GM23338 (cell line): ENCODE measurements at regions not wholly inside any gene's neighbourhood (a gene's known extent, or its start where the extent isn't known, plus 50 kb on each side); places are given as distances from the start of the nearest gene placed in this dataset.
"Not testable (repeated sequence)": the region's sequence is repeated elsewhere in the genome, so short reads cannot be mapped to it uniquely, and the experiment has no call there.

ENCODE experiments used
- ATAC-seq: fragments of 200-7000 bp; cut with Tn5 transposase; 3 replicates; pipeline ENCODE4 v1.9.1; 2020
- DNase-seq: peaks from one replicate; pipeline ENCODE4 v3.0.0-alpha.2; 2015; ENCODE audit warnings: low spot score
- H2AFZ ChIP-seq: fragments of 200-600 bp; sonication (generic); 2 replicates; pipeline ENCODE4 v1.8.0; 2016; ENCODE audit warnings: antibody characterized with exemption, mild to moderate bottlenecking, moderate library complexity
- H3F3A ChIP-seq: fragments of 200-600 bp; sonication (generic); replicated peaks from 2 replicates; pipeline ENCODE4 v1.8.0; 2017; ENCODE audit warnings: antibody characterized with exemption, mixed run types, low read depth
- H3K27ac ChIP-seq: fragments of 200-600 bp; sonication (generic); 2 replicates; pipeline ENCODE4 v1.6.1; 2016; ENCODE audit warnings: low read depth
- H3K27me3 ChIP-seq: fragments of 200-600 bp; sonication (generic); 2 replicates; pipeline ENCODE4 v1.8.0; 2016; ENCODE audit warnings: mild to moderate bottlenecking, mixed run types, moderate library complexity; ENCODE audit not compliant: insufficient read depth
- H3K36me3 ChIP-seq: fragments of 200-600 bp; sonication (generic); 2 replicates; pipeline ENCODE4 v1.8.0; 2016; ENCODE audit warnings: mild to moderate bottlenecking; ENCODE audit not compliant: insufficient read depth
- H3K4me1 ChIP-seq: fragments of 200-600 bp; sonication (generic); 2 replicates; pipeline ENCODE4 v1.8.0; 2016; ENCODE audit warnings: mild to moderate bottlenecking, moderate library complexity; ENCODE audit not compliant: insufficient read depth
- H3K4me2 ChIP-seq: fragments of 200-600 bp; sonication (generic); 2 replicates; pipeline ENCODE4 v1.7.1; 2017; ENCODE audit warnings: mixed run types
- H3K4me3 ChIP-seq: fragments of 200-600 bp; sonication (generic); 2 replicates; pipeline ENCODE4 v1.6.1; 2016; ENCODE audit warnings: mixed run types
- H3K79me2 ChIP-seq: fragments of 200-600 bp; sonication (generic); replicated peaks from 2 replicates; pipeline ENCODE4 v1.8.0; 2017; ENCODE audit warnings: mild to moderate bottlenecking; ENCODE audit not compliant: insufficient read depth
- H3K9me2 ChIP-seq: fragments of 200-600 bp; sonication (generic); 2 replicates; pipeline ENCODE4 v1.8.0; 2017; ENCODE audit not compliant: insufficient read depth
- H4K20me1 ChIP-seq: fragments of 200-600 bp; sonication (generic); replicated peaks from 2 replicates; pipeline ENCODE4 v1.8.0; 2017; ENCODE audit warnings: mild to moderate bottlenecking; ENCODE audit not compliant: insufficient read depth
- H3K27ac Mint-ChIP-seq: 2 replicates; pipeline ENCODE4 v1.8.0; 2020; ENCODE audit warnings: inconsistent platforms, mild to moderate bottlenecking, moderate library complexity, mixed read lengths
- H3K27me3 Mint-ChIP-seq: 3 replicates; pipeline ENCODE4 v1.8.0; 2022; ENCODE audit warnings: low read depth, mild to moderate bottlenecking, moderate library complexity, mixed read lengths, inconsistent platforms; ENCODE audit not compliant: insufficient read depth, poor library complexity
- H3K36me3 Mint-ChIP-seq: 3 replicates; pipeline ENCODE4 v1.8.0; 2021; ENCODE audit warnings: low read depth, mild to moderate bottlenecking, inconsistent platforms, moderate library complexity, mixed read lengths
- H3K4me1 Mint-ChIP-seq: 3 replicates; pipeline ENCODE4 v1.8.0; 2020; ENCODE audit warnings: mild to moderate bottlenecking, inconsistent platforms, mixed read lengths
- H3K4me3 Mint-ChIP-seq: 3 replicates; pipeline ENCODE4 v1.8.0; 2021; ENCODE audit warnings: moderate library complexity, mild to moderate bottlenecking, inconsistent platforms, mixed read lengths
- H3K9me3 Mint-ChIP-seq: 3 replicates; pipeline ENCODE4 v1.8.0; 2020; ENCODE audit warnings: moderate library complexity, mild to moderate bottlenecking, inconsistent platforms, mixed read lengths

GRCh38 chrX:144130507-144130906 lies 246.6 kb downstream of the UBE2NL start:
- H3K4me3 ChIP-seq, H2AFZ ChIP-seq, H3K27me3 ChIP-seq, H3K36me3 Mint-ChIP-seq, H3K4me3 Mint-ChIP-seq, H3K36me3 ChIP-seq, H3K27ac ChIP-seq, H3K9me3 Mint-ChIP-seq, DNase-seq, H3K79me2 ChIP-seq, H3K27me3 Mint-ChIP-seq, H3K9me2 ChIP-seq, ATAC-seq, H4K20me1 ChIP-seq, H3K4me1 ChIP-seq, H3F3A ChIP-seq, H3K27ac Mint-ChIP-seq, H3K4me1 Mint-ChIP-seq, H3K4me2 ChIP-seq: not testable (repeated sequence)

DNA sequence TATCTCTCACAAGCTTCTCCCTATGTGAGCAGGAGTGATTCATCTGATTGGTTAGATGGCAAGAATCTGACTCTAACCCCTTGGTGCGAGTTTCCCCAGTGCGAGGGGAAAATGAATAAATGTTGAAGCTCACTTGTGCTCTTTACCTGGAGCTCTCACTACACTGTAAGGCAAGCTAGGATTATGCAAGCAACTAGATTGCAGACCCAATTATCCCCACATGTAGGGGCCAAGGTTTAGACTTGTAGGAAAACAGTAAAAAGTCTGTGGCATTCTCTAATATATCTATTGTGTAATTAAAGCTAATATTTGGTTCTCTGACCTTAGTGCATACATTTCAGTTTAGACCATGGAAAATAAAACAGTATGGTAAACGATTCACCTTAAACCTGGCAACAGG lies 247.2 kb downstream of the UBE2NL start:
- H3K9me2 ChIP-seq, ATAC-seq, H3K4me1 ChIP-seq, H3K27me3 Mint-ChIP-seq, H4K20me1 ChIP-seq, H3F3A ChIP-seq, H3K4me3 Mint-ChIP-seq, H3K9me3 Mint-ChIP-seq, H3K27ac ChIP-seq, H3K36me3 Mint-ChIP-seq, H3K79me2 ChIP-seq, H3K27me3 ChIP-seq, H3K4me2 ChIP-seq, H2AFZ ChIP-seq, H3K4me3 ChIP-seq, H3K27ac Mint-ChIP-seq, H3K4me1 Mint-ChIP-seq, DNase-seq, H3K36me3 ChIP-seq: not testable (repeated sequence)

GRCh38 chrX:144134448-144135119 lies 250.7 kb downstream of the UBE2NL start:
- H3K4me1 Mint-ChIP-seq, H3K9me3 Mint-ChIP-seq, H3K4me3 ChIP-seq, H3K36me3 Mint-ChIP-seq, DNase-seq, H3K27me3 ChIP-seq, ATAC-seq, H3K9me2 ChIP-seq, H3K4me2 ChIP-seq, H3K4me1 ChIP-seq, H3K27me3 Mint-ChIP-seq, H2AFZ ChIP-seq, H3K79me2 ChIP-seq, H3K36me3 ChIP-seq, H3K4me3 Mint-ChIP-seq, H3K27ac Mint-ChIP-seq, H3K27ac ChIP-seq, H3F3A ChIP-seq, H4K20me1 ChIP-seq: not testable (repeated sequence)

GRCh38 chrX:144154474-144154873 lies 270.6 kb downstream of the UBE2NL start:
- H3K79me2 ChIP-seq, H3K4me1 ChIP-seq, H3K9me3 Mint-ChIP-seq, H2AFZ ChIP-seq, H3K9me2 ChIP-seq, H3K4me2 ChIP-seq, ATAC-seq, H3K27me3 ChIP-seq, H3F3A ChIP-seq, H3K4me1 Mint-ChIP-seq, H3K27ac Mint-ChIP-seq, H3K27me3 Mint-ChIP-seq, H3K36me3 ChIP-seq, DNase-seq, H3K4me3 ChIP-seq, H3K27ac ChIP-seq, H3K36me3 Mint-ChIP-seq, H4K20me1 ChIP-seq, H3K4me3 Mint-ChIP-seq: not testable (repeated sequence)

DNA sequence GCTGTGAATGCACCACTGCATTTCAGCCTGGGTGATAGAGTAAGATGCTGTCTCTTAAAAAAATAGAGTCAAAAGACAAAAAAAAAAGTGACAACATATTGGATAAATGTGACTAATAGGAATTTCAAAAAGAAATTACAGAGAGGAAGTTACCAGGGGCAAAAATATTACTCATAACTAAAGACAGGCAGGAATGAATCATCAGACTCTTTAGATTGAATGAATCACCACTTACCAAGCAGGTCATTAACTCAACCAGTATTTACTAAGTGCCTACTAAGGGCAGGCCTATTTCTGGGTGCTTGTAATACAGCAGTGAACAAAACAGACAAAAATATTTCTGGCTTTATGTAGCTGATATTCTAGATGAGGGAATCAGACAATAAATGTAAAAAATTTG lies 301.3 kb downstream of the UBE2NL start:
- ATAC-seq, H3K27me3 Mint-ChIP-seq, H3K79me2 ChIP-seq, H4K20me1 ChIP-seq, H3K36me3 Mint-ChIP-seq, H3F3A ChIP-seq, DNase-seq, H3K9me3 Mint-ChIP-seq, H3K4me3 Mint-ChIP-seq, H3K27ac Mint-ChIP-seq, H3K4me1 Mint-ChIP-seq, H3K27ac ChIP-seq, H2AFZ ChIP-seq, H3K4me3 ChIP-seq, H3K9me2 ChIP-seq, H3K4me2 ChIP-seq, H3K27me3 ChIP-seq, H3K4me1 ChIP-seq, H3K36me3 ChIP-seq: not testable (repeated sequence)

- not testable (repeated sequence) for H3K36me3 Mint-ChIP-seq, H3K79me2 ChIP-seq, H4K20me1 ChIP-seq, H3K4me1 ChIP-seq, H3K4me3 ChIP-seq, H3K4me2 ChIP-seq, H3K9me2 ChIP-seq, DNase-seq, H3F3A ChIP-seq, H3K4me1 Mint-ChIP-seq, H2AFZ ChIP-seq, H3K27ac Mint-ChIP-seq, H3K36me3 ChIP-seq, H3K27me3 Mint-ChIP-seq, H3K4me3 Mint-ChIP-seq, H3K27me3 ChIP-seq, H3K9me3 Mint-ChIP-seq, H3K27ac ChIP-seq, ATAC-seq
Observed at GRCh38 chrX:144188489-144188888, 304.6 kb downstream of the UBE2NL start.

- not testable (repeated sequence) for H3K27me3 Mint-ChIP-seq, H3K9me2 ChIP-seq, H3K4me1 ChIP-seq, H3K36me3 Mint-ChIP-seq, H2AFZ ChIP-seq, H3K4me2 ChIP-seq, H3K4me3 ChIP-seq, H3K79me2 ChIP-seq, H3K27ac Mint-ChIP-seq, H3K27me3 ChIP-seq, ATAC-seq, H3K9me3 Mint-ChIP-seq, DNase-seq, H3K27ac ChIP-seq, H3K36me3 ChIP-seq, H4K20me1 ChIP-seq, H3F3A ChIP-seq, H3K4me1 Mint-ChIP-seq, H3K4me3 Mint-ChIP-seq
Observed at GRCh38 chrX:144197057-144197456, 313.2 kb downstream of the UBE2NL start.
